HL-60 (cell line): ENCODE measurements at regions not wholly inside any gene's neighbourhood (a gene's known extent, or its start where the extent isn't known, plus 50 kb on each side); places are given as distances from the start of the nearest gene placed in this dataset.

Experiments used
- DNase-seq, 2 experiments: peaks; one replicate each; pipeline ENCODE4 v3.0.0-alpha.2; 2010 to 2020; ENCODE audit warnings: low read depth in 1 of 2, low spot score in 1 of 2
- H3K27ac ChIP-seq: fragments of 250-450 bp; sonication (Bioruptor Pico); replicated peaks from 2 replicates; pipeline ENCODE4 v1.5.1; 2020; ENCODE audit warnings: mild to moderate bottlenecking, moderate library complexity
- H3K27me3 ChIP-seq: fragments of 250-450 bp; sonication (Bioruptor Pico); 2 replicates; pipeline ENCODE4 v1.5.1; 2021; ENCODE audit warnings: mild to moderate bottlenecking, moderate library complexity; ENCODE audit not compliant: insufficient read depth, poor library complexity, severe bottlenecking
- H3K4me3 ChIP-seq: replicated peaks from 2 replicates; pipeline ENCODE4 v1.5.1; 2011; ENCODE audit warnings: mild to moderate bottlenecking, control low read depth, low read length; ENCODE audit not compliant: insufficient read depth
- CTCF ChIP-seq: IDR thresholded peaks from one replicate; pipeline ENCODE4 v1.5.1; 2011; ENCODE audit warnings: low read length, control low read depth, inconsistent platforms; ENCODE audit not compliant: insufficient read depth
- GABPA ChIP-seq: IDR thresholded peaks from 2 replicates; pipeline ENCODE4 v1.6.1; 2012; ENCODE audit warnings: low read depth
- POLR2AphosphoS5 ChIP-seq: IDR thresholded peaks from 2 replicates; pipeline ENCODE4 v1.6.1; 2012; ENCODE audit warnings: low read depth
- SPI1 ChIP-seq: IDR thresholded peaks from 2 replicates; pipeline ENCODE4 v1.6.1; 2012; ENCODE audit warnings: low read depth, mild to moderate bottlenecking, borderline replicate concordance
- TF ChIP-seq, protein P1 (sequence below): IDR thresholded peaks from 2 replicates; pipeline ENCODE4 v1.6.1; 2012; ENCODE audit warnings: low read depth; ENCODE audit not compliant: insufficient replicate concordance

GRCh38 chr11:33507967-33508366 lies 192.7 kb downstream of the C11orf91 start:
- Histone ChIP-seq H3K27me3 (no peaks in the 10 kb centered on the region), H3K4me3 (no peak overlapping the region), H3K27ac (no peak overlapping the region)
- DNase-seq = peak in 1 of 2 experiments; percentile 5
- TF ChIP-seq CTCF (no peak), POLR2AphosphoS5 (no peak), SPI1 (no peak), GABPA (no peak)
- TF ChIP-seq, protein P1, sequence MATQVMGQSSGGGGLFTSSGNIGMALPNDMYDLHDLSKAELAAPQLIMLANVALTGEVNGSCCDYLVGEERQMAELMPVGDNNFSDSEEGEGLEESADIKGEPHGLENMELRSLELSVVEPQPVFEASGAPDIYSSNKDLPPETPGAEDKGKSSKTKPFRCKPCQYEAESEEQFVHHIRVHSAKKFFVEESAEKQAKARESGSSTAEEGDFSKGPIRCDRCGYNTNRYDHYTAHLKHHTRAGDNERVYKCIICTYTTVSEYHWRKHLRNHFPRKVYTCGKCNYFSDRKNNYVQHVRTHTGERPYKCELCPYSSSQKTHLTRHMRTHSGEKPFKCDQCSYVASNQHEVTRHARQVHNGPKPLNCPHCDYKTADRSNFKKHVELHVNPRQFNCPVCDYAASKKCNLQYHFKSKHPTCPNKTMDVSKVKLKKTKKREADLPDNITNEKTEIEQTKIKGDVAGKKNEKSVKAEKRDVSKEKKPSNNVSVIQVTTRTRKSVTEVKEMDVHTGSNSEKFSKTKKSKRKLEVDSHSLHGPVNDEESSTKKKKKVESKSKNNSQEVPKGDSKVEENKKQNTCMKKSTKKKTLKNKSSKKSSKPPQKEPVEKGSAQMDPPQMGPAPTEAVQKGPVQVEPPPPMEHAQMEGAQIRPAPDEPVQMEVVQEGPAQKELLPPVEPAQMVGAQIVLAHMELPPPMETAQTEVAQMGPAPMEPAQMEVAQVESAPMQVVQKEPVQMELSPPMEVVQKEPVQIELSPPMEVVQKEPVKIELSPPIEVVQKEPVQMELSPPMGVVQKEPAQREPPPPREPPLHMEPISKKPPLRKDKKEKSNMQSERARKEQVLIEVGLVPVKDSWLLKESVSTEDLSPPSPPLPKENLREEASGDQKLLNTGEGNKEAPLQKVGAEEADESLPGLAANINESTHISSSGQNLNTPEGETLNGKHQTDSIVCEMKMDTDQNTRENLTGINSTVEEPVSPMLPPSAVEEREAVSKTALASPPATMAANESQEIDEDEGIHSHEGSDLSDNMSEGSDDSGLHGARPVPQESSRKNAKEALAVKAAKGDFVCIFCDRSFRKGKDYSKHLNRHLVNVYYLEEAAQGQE = no peak

DNA sequence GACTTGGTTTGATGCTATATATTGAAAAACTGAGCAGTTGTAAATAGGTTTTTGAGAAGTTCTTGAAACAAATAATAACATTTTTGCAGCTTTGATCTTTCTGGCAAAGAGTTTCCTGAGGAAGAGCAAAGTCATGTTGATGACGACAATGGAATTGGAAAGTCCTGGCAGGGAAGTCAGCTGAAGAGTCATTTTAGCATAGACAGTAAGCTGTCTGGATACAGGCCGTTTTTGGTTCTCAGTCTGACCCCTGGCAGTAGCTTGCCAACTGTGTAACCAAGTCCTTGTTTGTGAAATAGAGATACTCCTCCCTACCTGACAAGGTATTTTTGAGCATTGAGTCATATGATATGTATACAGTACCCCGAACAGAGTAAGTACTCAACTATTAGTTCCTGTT lies 193.3 kb downstream of the C11orf91 start:
- no peak for DNase-seq
- Histone ChIP-seq H3K4me3 (no peak overlapping the region), H3K27ac (no peak overlapping the region), H3K27me3 (no peaks in the 10 kb centered on the region)
- TF ChIP-seq POLR2AphosphoS5 (no peak), SPI1 (no peak), CTCF (no peak), GABPA (no peak)

DNA sequence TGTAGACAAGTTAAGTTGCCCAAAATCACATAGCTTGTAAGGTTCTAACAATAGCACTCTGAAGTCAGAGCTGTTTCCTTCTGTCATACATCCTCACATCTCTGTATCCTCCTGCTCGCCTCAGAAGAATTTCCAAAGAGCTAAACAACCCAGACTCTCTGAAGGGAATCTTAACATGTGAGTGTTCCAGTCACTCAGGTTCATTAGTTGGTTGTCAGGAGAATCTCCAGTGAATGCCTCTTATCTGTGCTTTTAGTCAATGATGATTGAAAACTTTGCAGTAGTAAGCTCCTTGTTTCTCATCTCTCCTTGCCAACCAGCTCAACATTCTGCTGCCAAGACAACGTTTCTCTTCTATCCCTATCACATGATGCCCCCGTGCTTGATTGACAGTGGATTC lies 195.5 kb downstream of the C11orf91 start:
- DNase-seq = no peak
- H3K27ac ChIP-seq = no peak overlapping the region
- TF ChIP-seq, protein P1 = no peak
- no peak for TF ChIP-seq CTCF
- no peaks in the 10 kb centered on the region for H3K27me3 ChIP-seq
- H3K4me3 ChIP-seq = no peak overlapping the region

GRCh38 chr11:33500861-33501479 lies 199.7 kb downstream of the C11orf91 start:
- Histone ChIP-seq H3K4me3 (no peak overlapping the region), H3K27ac (no peak overlapping the region), H3K27me3 (no peaks in the 10 kb centered on the region)
- DNase-seq = no peak
- TF ChIP-seq, protein P1 = peak; percentile 96
- TF ChIP-seq CTCF (no peak), GABPA (no peak), SPI1 (no peak), POLR2AphosphoS5 (no peak)
